Psoas muscle (tissue), 7 donors: ENCODE measurements at regions not wholly inside any gene's neighbourhood (a gene's known extent, or its start where the extent isn't known, plus 50 kb on each side); places are given as distances from the start of the nearest gene placed in this dataset.

Experiments
- ATAC-seq, 4 donors: fragments of 200-7000 bp; cut with Tn5 transposase; one replicate each; pipeline ENCODE4 v1.9.1; 2020; ENCODE audit warnings: moderate library complexity in 3 of 4, mild to moderate bottlenecking in 2 of 4
- DNase-seq, 2 donors: peaks; one replicate each; pipeline ENCODE4 v3.0.0-alpha.2; 2020
- H3K27ac ChIP-seq: fragments of 200-600 bp; one replicate; pipeline ENCODE4 v1.8.0; 2022
- H3K27me3 ChIP-seq, 3 donors: fragments of 200-600 bp in 1 of 3; one replicate each; pipeline versions ENCODE4 v1.6.1 to v1.8.0; 2013 to 2022; ENCODE audit warnings: low read length in 2 of 3, mild to moderate bottlenecking in 2 of 3, moderate library complexity in 1 of 3; ENCODE audit not compliant: insufficient read depth in 3 of 3
- H3K36me3 ChIP-seq, 2 donors: fragments of 200-600 bp in 1 of 2; one replicate each; pipeline versions ENCODE4 v1.6.1 to v1.8.0; 2013 to 2022; ENCODE audit warnings: low read depth in 1 of 2, mild to moderate bottlenecking in 1 of 2, moderate library complexity in 1 of 2; ENCODE audit not compliant: insufficient read depth in 1 of 2
- H3K4me1 ChIP-seq: fragments of 200-600 bp; one replicate; pipeline ENCODE4 v1.8.0; 2022
- H3K4me3 ChIP-seq: fragments of 200-600 bp; one replicate; pipeline ENCODE4 v1.8.0; 2022; ENCODE audit warnings: mild to moderate bottlenecking
- H3K9me3 ChIP-seq: fragments of 200-600 bp; one replicate; pipeline ENCODE4 v1.8.0; 2022
- CTCF ChIP-seq: fragments of 200-600 bp; IDR thresholded peaks from one replicate; pipeline ENCODE4 v1.8.0; 2022; ENCODE audit warnings: antibody characterized with exemption
- WGBS, 3 donors: extraction: QIAGEN DNeasy Blood & Tissue Kit; methylation state at CpG; one replicate each; pipeline versions ENCODE4 v1.1.6 to v1.1.7; 2013; 5-methylcytosine and 5-hydroxymethylcytosine counted together
- intact Hi-C, 2 donors: fragments of 100-400 bp; cut with DNase I; formaldehyde crosslinking; loops; one replicate each; pipeline versions ENCODE4 v1.11.0 to v1.14.2; 2022
- donor health status: healthy with polysubstance abuse.
- donor health status: DM: no; HTN: no; CAD: no; lungs with moderate emphysema.
- donor health status: Bipolar disorder and iron deficiency.
- donor health status: healthy.
- donor health status: DM: yes; HTN: yes; CAD: no.
- donor health status: DM: no; HTN: no; CAD: no.
- donor health status: DM: yes; HTN: yes; CAD: no.

GRCh38 chr6:169388395-169389166 lies 134.9 kb upstream of the THBS2 start:
- intact Hi-C loops, result no loop called here

GRCh38 chr6:169387809-169388383 lies 134.2 kb upstream of the THBS2 start:
- 90 to 91% (median 90%) methylated on average over 9 of the region's 9 CpGs for WGBS, 3 donors
- intact Hi-C loops, result no loop called here
- H3K4me1 ChIP-seq, result no peaks in the 10 kb centered on the region

More at GRCh38 chr6:169388395-169389166, 134.9 kb upstream of the THBS2 start:
- Histone ChIP-seq H3K27ac (no peak overlapping the region), H3K36me3 (no peaks in the 10 kb centered on the region), H3K4me3 (no peak overlapping the region), H3K27me3 (no peaks in the 10 kb centered on the region), H3K9me3 (peaks cover 4% of the 10 kb centered on the region), H3K4me1 (no peaks in the 10 kb centered on the region)
- TF ChIP-seq CTCF, result no peak
- ATAC-seq, result no peak
- no peak for DNase-seq
- WGBS, 3 donors, result 72 to 82% (median 79%) methylated on average over 20 of the region's 20 CpGs

GRCh38 chr6:169386411-169387057 lies 132.9 kb upstream of the THBS2 start:
- no peaks in the 10 kb centered on the region for H3K27me3 ChIP-seq
- 40 to 64% (median 56%) methylated on average over 20 of the region's 20 CpGs for WGBS, 3 donors
- DNase-seq, result no peak
- TF ChIP-seq CTCF, result no peak
- ATAC-seq, result no peak
- H3K4me1 ChIP-seq, result no peaks in the 10 kb centered on the region
- intact Hi-C loops, result no loop called here
- H3K9me3 ChIP-seq, result peaks cover 4% of the 10 kb centered on the region
- H3K4me3 ChIP-seq, result no peak overlapping the region
- H3K27ac ChIP-seq, result no peak overlapping the region
- no peaks in the 10 kb centered on the region for H3K36me3 ChIP-seq

More at GRCh38 chr6:169387809-169388383, 134.2 kb upstream of the THBS2 start:
- Histone ChIP-seq H3K27ac (no peak overlapping the region), H3K36me3 (no peaks in the 10 kb centered on the region), H3K9me3 (peaks cover 4% of the 10 kb centered on the region), H3K4me3 (no peak overlapping the region), H3K27me3 (no peaks in the 10 kb centered on the region)
- no peak for DNase-seq
- no peak for ATAC-seq
- TF ChIP-seq CTCF, result no peak

GRCh38 chr6:169385237-169385880 lies 131.7 kb upstream of the THBS2 start:
- H3K4me3 ChIP-seq, result no peak overlapping the region
- intact Hi-C loops, result no loop called here
- DNase-seq, result no peak
- WGBS, 3 donors, result 94 to 97% (median 94%) methylated on average over 9 of the region's 9 CpGs
- no peak for TF ChIP-seq CTCF
- no peaks in the 10 kb centered on the region for H3K36me3 ChIP-seq
- no peaks in the 10 kb centered on the region for H3K4me1 ChIP-seq
- H3K9me3 ChIP-seq, result peaks cover 4% of the 10 kb centered on the region
- H3K27me3 ChIP-seq, result peaks cover 0 to 5% (median 0%) of the 10 kb centered on the region in 3 donors
- no peak overlapping the region for H3K27ac ChIP-seq
- no peak for ATAC-seq
